NCI-H226 (cell line): ENCODE measurements at regions not wholly inside any gene's neighbourhood (a gene's known extent, or its start where the extent isn't known, plus 50 kb on each side); places are given as distances from the start of the nearest gene placed in this dataset.
"Not testable (repeated sequence)": the region's sequence is repeated elsewhere in the genome, so short reads cannot be mapped to it uniquely, and the experiment has no call there.

ENCODE experiments used
- DNase-seq: peaks from one replicate; pipeline ENCODE4 v3.0.0-alpha.2; 2015

GRCh38 chr9:7336356-7337065, 463.1 kb downstream of the DMAC1 start:
- no peak for DNase-seq

GRCh38 chr9:7333719-7334118, 465.9 kb downstream of the DMAC1 start:
- no peak for DNase-seq

GRCh38 chr9:7332780-7333179, 466.8 kb downstream of the DMAC1 start:
- DNase-seq = no peak

GRCh38 chr9:7328453-7328852, 471.1 kb downstream of the DMAC1 start:
- no peak for DNase-seq

- no peak for DNase-seq
Observed at GRCh38 chr9:7325995-7326394, 473.6 kb downstream of the DMAC1 start.

- DNase-seq = no peak
Observed at GRCh38 chr9:7324152-7324598, 475.4 kb downstream of the DMAC1 start.

- no peak for DNase-seq
Observed at GRCh38 chr9:7320841-7321240, 478.7 kb downstream of the DMAC1 start.

GRCh38 chr9:7320139-7320538, 479.4 kb downstream of the DMAC1 start:
- peak; percentile 64 for DNase-seq

GRCh38 chr9:7318920-7319319, 480.7 kb downstream of the DMAC1 start:
- DNase-seq = no peak

- DNase-seq = no peak
Observed at GRCh38 chr9:7316967-7317366, 482.6 kb downstream of the DMAC1 start.

GRCh38 chr9:7316166-7316795, 483.3 kb downstream of the DMAC1 start:
- no peak for DNase-seq

- DNase-seq = no peak
Observed at GRCh38 chr9:7315746-7316145, 483.8 kb downstream of the DMAC1 start.

GRCh38 chr9:7315116-7315515, 484.5 kb downstream of the DMAC1 start:
- no peak for DNase-seq

- no peak for DNase-seq
Observed at GRCh38 chr9:7313389-7313788, 486.2 kb downstream of the DMAC1 start.

GRCh38 chr9:7309051-7309450, 490.5 kb downstream of the DMAC1 start:
- DNase-seq = not testable (repeated sequence)

GRCh38 chr9:7305677-7306076, 493.9 kb downstream of the DMAC1 start:
- DNase-seq = no peak

GRCh38 chr9:7304627-7304995, 495.0 kb downstream of the DMAC1 start:
- DNase-seq = no peak

GRCh38 chr9:7303907-7304626, 495.5 kb downstream of the DMAC1 start:
- DNase-seq = no peak

- DNase-seq = no peak
Observed at GRCh38 chr9:7300484-7300883, 499.1 kb downstream of the DMAC1 start.

- DNase-seq = no peak
Observed at GRCh38 chr9:7298123-7298522, 501.5 kb downstream of the DMAC1 start.

GRCh38 chr9:7297521-7297920, 502.1 kb downstream of the DMAC1 start:
- DNase-seq = no peak

- DNase-seq = no peak
Observed at GRCh38 chr9:7293091-7293490, 506.5 kb downstream of the DMAC1 start.

- DNase-seq = no peak
Observed at GRCh38 chr9:7289773-7290172, 509.8 kb downstream of the DMAC1 start.

GRCh38 chr9:7287986-7288385, 511.6 kb downstream of the DMAC1 start:
- no peak for DNase-seq
